Body of pancreas (tissue), 4 donors: ENCODE measurements at regions not wholly inside any gene's neighbourhood (a gene's known extent, or its start where the extent isn't known, plus 50 kb on each side); places are given as distances from the start of the nearest gene placed in this dataset.
"Not testable (repeated sequence)": the region's sequence is repeated elsewhere in the genome, so short reads cannot be mapped to it uniquely, and the experiment has no call there.

ENCODE experiments used
- ATAC-seq: fragments of 150-250 bp; one replicate; pipeline ENCODE4 v1.9.1; 2016
- DNase-seq, 4 donors: peaks; one replicate each; pipeline ENCODE4 v3.0.0-alpha.2; 2019
- H3K27ac ChIP-seq, 4 donors: fragments of 200-600 bp; sonication (generic); 1 replicate in 3 of 4; 2 replicates in 1 of 4; pipeline versions ENCODE4 v1.5.1 to v1.6.1; 2016 to 2019; ENCODE audit warnings: mild to moderate bottlenecking in 1 of 4, mixed read lengths in 1 of 4, moderate library complexity in 1 of 4
- H3K27me3 ChIP-seq, 2 donors: fragments of 200-600 bp; sonication (generic); one replicate each; pipeline ENCODE4 v1.6.0; 2016; ENCODE audit warnings: mild to moderate bottlenecking in 1 of 2
- H3K36me3 ChIP-seq, 2 donors: fragments of 200-600 bp; sonication (generic); replicated peaks in 1 of 2; 2 replicates each; pipeline ENCODE4 v1.5.1; 2016; ENCODE audit warnings: low read depth in 2 of 2; ENCODE audit not compliant: insufficient read depth in 1 of 2
- H3K4me1 ChIP-seq: fragments of 200-600 bp; sonication (generic); one replicate; pipeline ENCODE4 v1.6.0; 2016
- H3K4me3 ChIP-seq, 2 donors: fragments of 200-600 bp; sonication (generic); 1 replicate in 1 of 2; 2 replicates in 1 of 2; pipeline ENCODE4 v1.5.1; 2016 to 2019
- H3K9me3 ChIP-seq, 3 donors: fragments of 200-600 bp; sonication (generic); 1 replicate in 2 of 3; 2 replicates in 1 of 3; pipeline ENCODE4 v1.5.1; 2016
- POLR2A ChIP-seq, 3 donors: fragments of 450-650 bp; IDR thresholded peaks; one replicate each; pipeline ENCODE4 v1.6.1; 2016; ENCODE audit warnings: antibody characterized with exemption in 3 of 3, mild to moderate bottlenecking in 2 of 3
- WGBS, 2 donors: methylation state at CpG; one replicate each; pipeline ENCODE4 v1.1.5; 2017; 5-methylcytosine and 5-hydroxymethylcytosine counted together
- intact Hi-C: fragments of 100-400 bp; cut with DNase I; formaldehyde crosslinking; loops from one replicate; pipeline ENCODE4 v1.15.1; 2023
- TF ChIP-seq, protein P1 (sequence below), 7 experiments: fragments of 450-650 bp in 4 of 7; fragments of 200-600 bp in 3 of 7; sonication (generic) in 3 of 7; IDR thresholded peaks; one replicate each; pipeline ENCODE4 v1.5.1; 2016 to 2019; ENCODE audit warnings: antibody characterized with exemption in 7 of 7

- TF ChIP-seq POLR2A (IDR thresholded peaks at IDR 0.05) = no peak
- TF ChIP-seq, protein P1, sequence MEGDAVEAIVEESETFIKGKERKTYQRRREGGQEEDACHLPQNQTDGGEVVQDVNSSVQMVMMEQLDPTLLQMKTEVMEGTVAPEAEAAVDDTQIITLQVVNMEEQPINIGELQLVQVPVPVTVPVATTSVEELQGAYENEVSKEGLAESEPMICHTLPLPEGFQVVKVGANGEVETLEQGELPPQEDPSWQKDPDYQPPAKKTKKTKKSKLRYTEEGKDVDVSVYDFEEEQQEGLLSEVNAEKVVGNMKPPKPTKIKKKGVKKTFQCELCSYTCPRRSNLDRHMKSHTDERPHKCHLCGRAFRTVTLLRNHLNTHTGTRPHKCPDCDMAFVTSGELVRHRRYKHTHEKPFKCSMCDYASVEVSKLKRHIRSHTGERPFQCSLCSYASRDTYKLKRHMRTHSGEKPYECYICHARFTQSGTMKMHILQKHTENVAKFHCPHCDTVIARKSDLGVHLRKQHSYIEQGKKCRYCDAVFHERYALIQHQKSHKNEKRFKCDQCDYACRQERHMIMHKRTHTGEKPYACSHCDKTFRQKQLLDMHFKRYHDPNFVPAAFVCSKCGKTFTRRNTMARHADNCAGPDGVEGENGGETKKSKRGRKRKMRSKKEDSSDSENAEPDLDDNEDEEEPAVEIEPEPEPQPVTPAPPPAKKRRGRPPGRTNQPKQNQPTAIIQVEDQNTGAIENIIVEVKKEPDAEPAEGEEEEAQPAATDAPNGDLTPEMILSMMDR (IDR thresholded peaks at IDR 0.05) = no peak
- intact Hi-C loops = no loop called here
- no peaks in the 10 kb centered on the region for H3K36me3 ChIP-seq
- H3K4me1 ChIP-seq = no peaks in the 10 kb centered on the region
- H3K27ac ChIP-seq = no peak overlapping the region
- WGBS, 2 donors = 59 to 72% methylated on average over 7 of the region's 7 CpGs
- no peak for ATAC-seq
- no peak overlapping the region for H3K4me3 ChIP-seq
- H3K27me3 ChIP-seq = no peaks in the 10 kb centered on the region
- no peaks in the 10 kb centered on the region for H3K9me3 ChIP-seq
- DNase-seq = no peak
Measured at GRCh38 chr1:30225357-30225756, 498.0 kb downstream of the MATN1 start.

GRCh38 chr1:30219675-30220074 is 503.7 kb downstream of the MATN1 start:
- TF ChIP-seq POLR2A (IDR thresholded peaks at IDR 0.05) = no peak
- TF ChIP-seq, protein P1 (IDR thresholded peaks at IDR 0.05) = no peak
- whole genome bisulfite sequencing, 2 donors = 53 to 57% methylated on average over 4 of the region's 4 CpGs
- H3K4me1 ChIP-seq = no peaks in the 10 kb centered on the region
- H3K9me3 ChIP-seq = no peaks in the 10 kb centered on the region
- no peak for DNase-seq
- no peak overlapping the region for H3K4me3 ChIP-seq
- intact Hi-C loops = no loop called here
- H3K27me3 ChIP-seq = no peaks in the 10 kb centered on the region
- H3K27ac ChIP-seq = no peak overlapping the region
- ATAC-seq = no peak
- H3K36me3 ChIP-seq = no peaks in the 10 kb centered on the region

- 5 to 18% methylated on average over 2 of the region's 2 CpGs for WGBS, 2 donors
- no peak for ATAC-seq
- Histone ChIP-seq H3K4me3 (no peak overlapping the region), H3K27me3 (no peaks in the 10 kb centered on the region), H3K27ac (no peak overlapping the region), H3K4me1 (no peaks in the 10 kb centered on the region), H3K9me3 (no peaks in the 10 kb centered on the region), H3K36me3 (no peaks in the 10 kb centered on the region)
- no peak for DNase-seq
- TF ChIP-seq POLR2A (IDR thresholded peaks at IDR 0.05) = no peak
- TF ChIP-seq, protein P1 (IDR thresholded peaks at IDR 0.05) = no peak
- intact Hi-C loops = no loop called here
Measured at GRCh38 chr1:30218438-30218837, 504.9 kb downstream of the MATN1 start.

DNA sequence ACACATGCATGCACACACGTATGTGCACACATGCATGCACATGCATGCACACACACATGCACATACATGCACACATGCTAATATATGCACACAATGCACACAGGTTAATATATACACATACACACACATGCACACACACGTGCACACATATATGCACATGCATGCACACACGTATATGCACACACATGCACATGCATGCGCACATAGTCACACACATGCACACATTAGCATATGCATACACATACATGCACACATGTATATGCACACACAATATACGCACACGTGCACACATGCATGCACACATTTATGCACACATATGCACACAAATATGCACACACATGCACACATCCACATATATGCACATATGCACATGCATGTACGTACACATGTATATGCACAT is 506.8 kb downstream of the MATN1 start:
- DNase-seq (no peak), ATAC-seq (no peak)
- Histone ChIP-seq H3K4me3 (no peak overlapping the region), H3K9me3 (no peaks in the 10 kb centered on the region), H3K4me1 (no peaks in the 10 kb centered on the region), H3K27me3 (no peaks in the 10 kb centered on the region), H3K27ac (no peak overlapping the region), H3K36me3 (no peaks in the 10 kb centered on the region)
- TF ChIP-seq POLR2A (IDR thresholded peaks at IDR 0.05) = no peak
- TF ChIP-seq, protein P1 (IDR thresholded peaks at IDR 0.05) = no peak
- intact Hi-C loops = no loop called here
- WGBS, 2 donors = 75 to 82% methylated on average over 7 of the region's 7 CpGs

GRCh38 chr1:30213936-30214335 is 509.4 kb downstream of the MATN1 start:
- DNase-seq = no peak
- H3K9me3 ChIP-seq = no peaks in the 10 kb centered on the region
- intact Hi-C loops = no loop called here
- H3K36me3 ChIP-seq = no peaks in the 10 kb centered on the region
- WGBS, 2 donors = 74 to 78% methylated on average over 7 of the region's 7 CpGs
- no peak for ATAC-seq
- no peaks in the 10 kb centered on the region for H3K4me1 ChIP-seq
- no peaks in the 10 kb centered on the region for H3K27me3 ChIP-seq
- TF ChIP-seq, protein P1 (IDR thresholded peaks at IDR 0.05) = no peak
- no peak for TF ChIP-seq POLR2A (IDR thresholded peaks at IDR 0.05)
- no peak overlapping the region for H3K4me3 ChIP-seq
- H3K27ac ChIP-seq = no peak overlapping the region

- intact Hi-C loops = not testable (repeated sequence)
Measured at GRCh38 chr1:30207962-30208361, 515.4 kb downstream of the MATN1 start.

DNA sequence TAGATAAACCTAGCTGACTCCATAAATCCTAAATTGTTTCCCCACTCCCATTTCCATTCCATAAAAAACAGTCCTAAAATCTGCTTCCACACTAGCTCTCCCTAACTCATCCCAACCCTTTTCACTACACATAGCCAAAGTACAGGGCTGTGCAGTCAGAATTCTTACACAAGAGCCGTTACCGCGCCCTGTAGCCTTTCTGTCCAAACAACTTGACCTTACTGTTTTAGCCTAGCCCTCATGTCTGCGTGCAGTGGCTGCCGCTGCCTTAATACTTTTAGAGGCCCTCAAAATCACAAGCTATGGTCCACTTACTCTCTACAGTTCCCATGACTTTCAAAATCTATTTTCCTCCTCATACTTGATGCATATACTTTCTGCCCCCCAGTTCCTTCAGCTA is 516.8 kb downstream of the MATN1 start:
- H3K27ac ChIP-seq, ATAC-seq, DNase-seq, H3K4me3 ChIP-seq, H3K27me3 ChIP-seq, intact Hi-C loops, H3K36me3 ChIP-seq, H3K4me1 ChIP-seq, H3K9me3 ChIP-seq: not testable (repeated sequence)
- 91 to 92% methylated on average over 5 of the region's 5 CpGs for WGBS, 2 donors

More at GRCh38 chr1:30207962-30208361, 515.4 kb downstream of the MATN1 start:
- not testable (repeated sequence) for H3K9me3 ChIP-seq, H3K27me3 ChIP-seq, ATAC-seq, H3K36me3 ChIP-seq, DNase-seq, H3K4me3 ChIP-seq, H3K4me1 ChIP-seq, H3K27ac ChIP-seq
- 62 to 74% methylated on average over 1 of the region's 1 CpG for WGBS, 2 donors

DNA sequence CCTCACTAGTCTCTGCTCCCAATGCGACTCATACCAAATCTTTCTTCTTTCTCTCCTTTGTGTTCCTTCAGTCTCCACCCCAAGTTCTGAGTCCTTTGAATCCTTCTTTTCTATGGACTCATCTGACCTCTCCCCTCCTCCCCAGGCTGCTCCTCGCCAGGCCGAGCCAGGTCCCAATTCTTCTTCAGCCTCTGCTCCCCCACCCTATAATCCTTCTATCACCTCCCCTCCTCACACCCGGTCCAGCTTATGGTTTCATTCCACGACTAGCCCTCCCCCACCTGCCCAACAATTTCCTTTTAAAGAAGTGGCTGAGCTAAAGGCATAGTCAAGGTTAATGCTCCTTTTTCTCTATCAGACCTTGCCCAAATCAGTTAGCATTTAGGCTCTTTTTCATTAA is 518.5 kb downstream of the MATN1 start:
- H3K4me3 ChIP-seq, H3K27ac ChIP-seq, H3K27me3 ChIP-seq, H3K9me3 ChIP-seq, DNase-seq, intact Hi-C loops, H3K36me3 ChIP-seq, ATAC-seq, H3K4me1 ChIP-seq: not testable (repeated sequence)
- 54 to 57% methylated on average over 5 of the region's 5 CpGs for WGBS, 2 donors
